HEK293T (cell line): ENCODE measurements at regions not wholly inside any gene's neighbourhood (a gene's known extent, or its start where the extent isn't known, plus 50 kb on each side); places are given as distances from the start of the nearest gene placed in this dataset.

Source experiments
- CTCF ChIA-PET: fragments of 350-600 bp; formaldehyde crosslinking; extraction: SDS; loops from one replicate; lab custom pipeline; 2021; ENCODE audit warnings: antibody characterized with exemption, inconsistent platforms; lab: Yijun Ruan, JAX
- POLR2A ChIA-PET: fragments of 350-600 bp; formaldehyde crosslinking; extraction: SDS; loops from one replicate; lab custom pipeline; 2020; ENCODE audit warnings: antibody characterized with exemption, inconsistent platforms; lab: Yijun Ruan, JAX
- DNase-seq: peaks from one replicate; pipeline ENCODE4 v3.0.0; 2012; ENCODE audit warnings: mixed read lengths; ENCODE audit errors: extremely low spot score
- ARNT ChIP-seq: fragments of 450-650 bp; IDR thresholded peaks from 2 replicates; pipeline ENCODE4 v1.6.1; 2017; ENCODE audit warnings: mild to moderate bottlenecking
- BHLHE40 ChIP-seq: fragments of 450-650 bp; IDR thresholded peaks from 2 replicates; pipeline ENCODE4 v1.6.1; 2016; ENCODE audit warnings: mild to moderate bottlenecking, moderate library complexity, borderline replicate concordance
- CTBP1 ChIP-seq: fragments of 450-650 bp; IDR thresholded peaks from 2 replicates; pipeline ENCODE4 v1.6.1; 2016; ENCODE audit warnings: borderline replicate concordance
- ELF4 ChIP-seq: fragments of 450-650 bp; IDR thresholded peaks from 2 replicates; pipeline ENCODE4 v1.6.1; 2017; ENCODE audit warnings: antibody characterized with exemption
- FOXA1 ChIP-seq: fragments of 450-650 bp; IDR thresholded peaks from 2 replicates; pipeline ENCODE4 v1.6.1; 2016; ENCODE audit warnings: mild to moderate bottlenecking
- FOXK2 ChIP-seq: fragments of 450-650 bp; IDR thresholded peaks from 2 replicates; pipeline ENCODE4 v1.6.1; 2016; ENCODE audit warnings: mild to moderate bottlenecking
- FOXM1 ChIP-seq: fragments of 450-650 bp; IDR thresholded peaks from 2 replicates; pipeline ENCODE4 v1.6.1; 2017; ENCODE audit warnings: mild to moderate bottlenecking, borderline replicate concordance
- HDGF ChIP-seq: fragments of 450-650 bp; IDR thresholded peaks from 2 replicates; pipeline ENCODE4 v1.6.1; 2017; ENCODE audit warnings: antibody characterized with exemption, borderline replicate concordance
- L3MBTL2 ChIP-seq: fragments of 450-650 bp; conservative IDR thresholded peaks from 2 replicates; pipeline ENCODE4 v1.6.1; 2016; ENCODE audit warnings: mild to moderate bottlenecking
- LEF1 ChIP-seq: fragments of 450-650 bp; IDR thresholded peaks from 2 replicates; pipeline ENCODE4 v1.6.1; 2017; ENCODE audit warnings: mild to moderate bottlenecking, borderline replicate concordance
- NFRKB ChIP-seq: fragments of 450-650 bp; IDR thresholded peaks from 2 replicates; pipeline ENCODE4 v1.6.1; 2016; ENCODE audit warnings: mild to moderate bottlenecking, moderate library complexity
- SP1 ChIP-seq: fragments of 450-650 bp; IDR thresholded peaks from 2 replicates; pipeline ENCODE4 v1.6.1; 2017
- SUZ12 ChIP-seq: fragments of 450-650 bp; IDR thresholded peaks from 2 replicates; pipeline ENCODE4 v1.6.1; 2016; ENCODE audit warnings: mild to moderate bottlenecking
- TARDBP ChIP-seq: fragments of 450-650 bp; IDR thresholded peaks from 2 replicates; pipeline ENCODE4 v1.6.1; 2016
- ZNF384 ChIP-seq: fragments of 450-650 bp; IDR thresholded peaks from 2 replicates; pipeline ENCODE4 v1.6.1; 2016
- TF ChIP-seq, protein P1 (sequence below): fragments of 450-650 bp; IDR thresholded peaks from 2 replicates; pipeline ENCODE4 v1.6.1; 2016

DNA sequence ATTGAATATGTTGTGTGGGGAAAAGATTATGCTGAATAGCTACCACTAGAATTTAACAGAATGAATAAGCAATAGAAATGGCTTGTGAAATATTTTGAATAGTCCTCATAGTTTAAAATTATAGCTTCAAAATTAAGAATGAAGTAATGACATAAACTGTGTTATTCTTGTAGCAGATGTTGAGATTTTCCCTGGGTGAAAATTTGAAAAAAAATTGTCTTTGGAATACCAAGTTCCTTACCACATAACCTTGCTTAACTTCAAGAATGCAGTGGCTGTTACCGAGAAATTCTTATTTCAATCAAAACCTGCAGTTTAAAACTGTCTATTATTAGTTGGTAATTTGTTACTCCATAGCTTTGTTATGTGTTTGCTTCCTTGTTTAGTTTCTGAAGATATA lies 1268.6 kb downstream of the RAPGEF2 start:
- ChIA-PET POLR2A (no interaction called here), CTCF (interaction anchor here (0.6 kb wide), 1 partner anchor 1311 kb away, joined by 3 read pairs; no protein-coding TSS in a partner anchor)
- DNase-seq = no peak
- TF ChIP-seq ZNF384 (no peak), FOXK2 (no peak), TARDBP (no peak)

DNA sequence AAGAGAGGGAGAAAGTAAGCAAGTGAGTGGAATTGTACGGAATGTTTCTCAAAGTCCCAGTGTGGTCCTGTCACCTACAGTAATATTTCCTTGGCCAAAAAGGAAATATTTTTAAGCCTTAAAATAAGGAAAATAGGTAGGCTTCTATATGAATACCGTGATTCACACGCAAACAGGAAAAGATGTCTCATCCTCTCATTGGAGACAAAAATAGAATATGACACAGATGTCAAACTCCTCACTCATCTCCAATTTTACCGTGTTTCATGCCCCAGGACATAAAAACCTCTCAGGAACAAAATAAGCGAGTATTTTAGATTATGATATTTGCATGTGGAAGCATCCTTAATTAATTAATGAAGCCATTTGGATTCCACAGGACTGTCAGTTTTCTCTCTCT lies 1269.5 kb downstream of the RAPGEF2 start:
- TF ChIP-seq SUZ12 (no peak), L3MBTL2 (no peak), CTBP1 (no peak), FOXM1 (no peak), SP1 (no peak), LEF1 (no peak), ELF4 (no peak), HDGF (no peak), FOXA1 (no peak), ZNF384 (no peak), FOXK2 (no peak), TARDBP (no peak), ARNT (no peak), NFRKB (no peak), BHLHE40 (no peak)
- TF ChIP-seq, protein P1, sequence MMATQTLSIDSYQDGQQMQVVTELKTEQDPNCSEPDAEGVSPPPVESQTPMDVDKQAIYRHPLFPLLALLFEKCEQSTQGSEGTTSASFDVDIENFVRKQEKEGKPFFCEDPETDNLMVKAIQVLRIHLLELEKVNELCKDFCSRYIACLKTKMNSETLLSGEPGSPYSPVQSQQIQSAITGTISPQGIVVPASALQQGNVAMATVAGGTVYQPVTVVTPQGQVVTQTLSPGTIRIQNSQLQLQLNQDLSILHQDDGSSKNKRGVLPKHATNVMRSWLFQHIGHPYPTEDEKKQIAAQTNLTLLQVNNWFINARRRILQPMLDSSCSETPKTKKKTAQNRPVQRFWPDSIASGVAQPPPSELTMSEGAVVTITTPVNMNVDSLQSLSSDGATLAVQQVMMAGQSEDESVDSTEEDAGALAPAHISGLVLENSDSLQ = no peak
- POLR2A ChIA-PET = no interaction called here
- DNase-seq = no peak
- CTCF ChIA-PET = no interaction called here

DNA sequence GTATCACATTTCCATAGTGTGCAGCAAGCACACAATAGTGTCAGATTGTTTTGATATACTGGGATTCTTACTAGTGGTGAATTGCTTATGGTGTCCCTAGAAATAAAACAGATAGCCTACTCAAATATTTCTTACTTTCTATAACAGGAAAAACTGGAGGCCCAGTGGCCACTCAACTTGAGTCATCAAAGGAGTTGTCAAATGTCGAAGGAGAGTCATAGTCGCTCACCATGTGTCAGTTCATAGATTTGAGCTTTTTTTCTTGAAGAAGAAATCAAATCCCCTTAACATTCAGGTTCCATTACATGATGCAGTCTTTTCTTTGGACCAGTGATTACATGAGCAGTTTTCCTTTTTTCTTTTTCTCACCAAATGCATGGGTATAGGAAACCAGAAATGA lies 1271.0 kb downstream of the RAPGEF2 start:
- no peak for TF ChIP-seq TARDBP
- TF ChIP-seq SP1 = no peak
- TF ChIP-seq ZNF384 = no peak
- TF ChIP-seq CTBP1 = no peak

DNA sequence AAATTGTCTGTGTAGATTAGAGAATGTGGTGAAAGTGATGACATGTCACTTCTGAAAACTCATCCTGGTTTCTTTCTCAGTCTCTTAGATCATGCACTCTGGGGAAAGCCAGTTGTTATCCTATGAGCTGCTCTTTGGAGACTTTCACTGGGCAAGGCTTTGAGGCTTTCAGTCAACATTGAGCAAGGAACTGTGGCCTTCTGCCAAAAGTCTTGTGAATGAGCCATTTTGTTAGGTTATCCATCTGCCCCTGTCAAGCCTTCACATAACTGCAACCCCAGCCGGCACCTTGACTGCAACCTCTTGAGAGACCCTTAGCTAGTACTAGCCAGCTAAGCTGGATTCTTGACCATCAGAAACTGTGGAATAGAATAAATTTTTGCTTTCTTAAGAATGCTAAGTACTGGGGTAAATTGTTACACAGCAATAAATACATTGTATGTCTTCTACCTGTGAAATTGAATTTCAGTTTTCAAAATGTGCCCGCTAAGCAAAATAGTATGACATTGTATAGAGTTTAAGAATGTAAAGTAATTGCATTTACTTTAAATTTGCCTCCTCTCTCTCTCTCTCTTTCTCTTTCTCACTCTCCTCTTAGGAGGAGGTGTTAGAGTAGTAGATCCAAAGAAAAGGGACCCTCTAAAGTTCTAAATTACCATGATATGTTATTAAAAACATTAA lies 1273.0 kb downstream of the RAPGEF2 start:
- no peak for TF ChIP-seq CTBP1
- no peak for TF ChIP-seq ZNF384
- TF ChIP-seq FOXA1 = no peak
- TF ChIP-seq HDGF = no peak
- TF ChIP-seq ELF4 = no peak
- TF ChIP-seq TARDBP = no peak
- no peak for TF ChIP-seq FOXM1
- no peak for TF ChIP-seq SP1
- no peak for TF ChIP-seq FOXK2
- no peak for TF ChIP-seq ARNT
- POLR2A ChIA-PET = no interaction called here
- CTCF ChIA-PET = no interaction called here
- DNase-seq = no peak

More for the DNA sequence above, 1271.0 kb downstream of the RAPGEF2 start:
- CTCF ChIA-PET = no interaction called here
- POLR2A ChIA-PET = no interaction called here
- DNase-seq = no peak

DNA sequence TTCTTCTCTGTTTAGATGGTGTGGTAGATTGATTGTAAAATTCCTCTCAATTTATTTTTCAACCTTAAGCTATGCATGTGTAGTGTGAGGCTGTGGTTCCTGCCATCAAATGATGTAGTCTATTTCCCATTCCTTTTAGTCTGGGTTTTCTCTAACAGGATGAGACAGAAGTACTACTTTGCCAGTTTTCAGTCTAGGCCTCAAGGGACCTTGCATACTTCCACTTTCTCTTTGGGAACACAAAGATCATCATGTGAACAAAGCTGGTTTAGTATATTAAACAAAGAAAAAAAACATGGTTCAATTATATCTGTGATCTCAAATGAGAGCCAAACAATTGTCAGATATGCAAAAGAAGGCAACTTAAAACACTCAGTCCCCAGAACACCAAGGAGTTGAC lies 1284.0 kb downstream of the RAPGEF2 start:
- TF ChIP-seq FOXM1 (no peak), FOXA1 (no peak), SUZ12 (no peak), ELF4 (no peak), LEF1 (no peak), BHLHE40 (no peak), ARNT (no peak), FOXK2 (no peak), NFRKB (no peak), TARDBP (no peak), HDGF (no peak), ZNF384 (no peak)
- TF ChIP-seq, protein P1 = no peak
- ChIA-PET POLR2A (no interaction called here), CTCF (no interaction called here)
- no peak for DNase-seq

DNA sequence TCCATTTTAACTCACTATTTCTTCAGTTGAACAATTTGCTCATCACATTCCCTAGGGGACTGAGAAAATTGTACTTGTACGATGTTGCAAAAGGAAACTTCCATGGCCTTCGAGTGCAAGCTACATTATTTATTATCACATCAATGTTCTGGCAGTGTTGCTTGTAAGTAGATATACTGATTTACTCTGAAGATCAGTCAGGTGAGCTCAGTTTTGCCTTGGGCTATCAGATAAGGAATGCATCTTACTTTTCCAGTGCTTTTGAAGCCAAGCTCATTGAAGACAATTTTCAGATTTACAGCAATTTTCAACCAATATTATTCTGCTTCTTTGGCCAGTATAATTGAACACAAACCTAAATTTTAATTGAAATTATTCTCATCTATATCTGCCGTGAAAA lies 1296.9 kb downstream of the RAPGEF2 start:
- ChIA-PET POLR2A (no interaction called here), CTCF (no interaction called here)
- TF ChIP-seq ARNT (no peak), ZNF384 (no peak), ELF4 (no peak), FOXK2 (no peak), HDGF (no peak), NFRKB (no peak), FOXA1 (no peak), LEF1 (no peak), SUZ12 (no peak), SP1 (no peak), BHLHE40 (no peak), TARDBP (no peak), L3MBTL2 (no peak), FOXM1 (no peak), CTBP1 (no peak)
- TF ChIP-seq, protein P1 = no peak
- DNase-seq = no peak
